ENCODE measurements at regions not wholly inside any gene's neighbourhood (a gene's known extent, or its start where the extent isn't known, plus 50 kb on each side); places are given as distances from the start of the nearest gene placed in this dataset.

DNA sequence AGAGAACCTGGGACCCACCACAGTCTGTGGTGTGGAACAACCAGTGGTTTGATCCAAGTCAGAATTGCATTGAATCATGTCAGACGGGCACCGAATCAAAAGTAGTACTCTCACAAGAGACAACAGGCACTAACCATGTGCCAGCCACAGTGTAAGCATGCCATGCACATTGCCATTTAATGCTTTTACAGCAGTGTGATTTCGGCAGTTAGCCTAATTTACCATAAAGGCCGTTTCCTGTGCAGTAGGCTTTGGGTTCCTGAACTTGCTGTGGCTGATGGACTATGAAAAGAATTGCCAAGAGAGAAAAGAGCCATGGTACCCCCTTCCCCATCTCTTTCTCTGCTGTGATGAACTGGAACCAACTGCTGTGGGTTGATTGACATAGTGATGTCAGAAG lies 540.6 kb downstream of the EBF1 start:
- TF ChIP-seq CREB1 (CRISPR knock-in tag; IDR thresholded peaks at IDR 0.05) (no peak), ZNF416 (CRISPR knock-in tag; IDR thresholded peaks at IDR 0.05) (no peak), ELF4 (CRISPR knock-in tag; IDR thresholded peaks at IDR 0.05; ENCODE audit: low read depth) (no peak), NR2C2 (CRISPR knock-in tag; IDR thresholded peaks at IDR 0.05) (no peak), CREM (CRISPR knock-in tag; IDR thresholded peaks at IDR 0.05) (no peak), KAT7 (CRISPR knock-in tag; IDR thresholded peaks at IDR 0.05; ENCODE audit: borderline replicate concordance) (no peak), SP1 (CRISPR knock-in tag; conservative IDR thresholded peaks at IDR 0.05) (no peak)
- TF ChIP-seq, protein P1, sequence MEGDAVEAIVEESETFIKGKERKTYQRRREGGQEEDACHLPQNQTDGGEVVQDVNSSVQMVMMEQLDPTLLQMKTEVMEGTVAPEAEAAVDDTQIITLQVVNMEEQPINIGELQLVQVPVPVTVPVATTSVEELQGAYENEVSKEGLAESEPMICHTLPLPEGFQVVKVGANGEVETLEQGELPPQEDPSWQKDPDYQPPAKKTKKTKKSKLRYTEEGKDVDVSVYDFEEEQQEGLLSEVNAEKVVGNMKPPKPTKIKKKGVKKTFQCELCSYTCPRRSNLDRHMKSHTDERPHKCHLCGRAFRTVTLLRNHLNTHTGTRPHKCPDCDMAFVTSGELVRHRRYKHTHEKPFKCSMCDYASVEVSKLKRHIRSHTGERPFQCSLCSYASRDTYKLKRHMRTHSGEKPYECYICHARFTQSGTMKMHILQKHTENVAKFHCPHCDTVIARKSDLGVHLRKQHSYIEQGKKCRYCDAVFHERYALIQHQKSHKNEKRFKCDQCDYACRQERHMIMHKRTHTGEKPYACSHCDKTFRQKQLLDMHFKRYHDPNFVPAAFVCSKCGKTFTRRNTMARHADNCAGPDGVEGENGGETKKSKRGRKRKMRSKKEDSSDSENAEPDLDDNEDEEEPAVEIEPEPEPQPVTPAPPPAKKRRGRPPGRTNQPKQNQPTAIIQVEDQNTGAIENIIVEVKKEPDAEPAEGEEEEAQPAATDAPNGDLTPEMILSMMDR (IDR thresholded peaks at IDR 0.05), result no peak
- TF ChIP-seq, protein P2, sequence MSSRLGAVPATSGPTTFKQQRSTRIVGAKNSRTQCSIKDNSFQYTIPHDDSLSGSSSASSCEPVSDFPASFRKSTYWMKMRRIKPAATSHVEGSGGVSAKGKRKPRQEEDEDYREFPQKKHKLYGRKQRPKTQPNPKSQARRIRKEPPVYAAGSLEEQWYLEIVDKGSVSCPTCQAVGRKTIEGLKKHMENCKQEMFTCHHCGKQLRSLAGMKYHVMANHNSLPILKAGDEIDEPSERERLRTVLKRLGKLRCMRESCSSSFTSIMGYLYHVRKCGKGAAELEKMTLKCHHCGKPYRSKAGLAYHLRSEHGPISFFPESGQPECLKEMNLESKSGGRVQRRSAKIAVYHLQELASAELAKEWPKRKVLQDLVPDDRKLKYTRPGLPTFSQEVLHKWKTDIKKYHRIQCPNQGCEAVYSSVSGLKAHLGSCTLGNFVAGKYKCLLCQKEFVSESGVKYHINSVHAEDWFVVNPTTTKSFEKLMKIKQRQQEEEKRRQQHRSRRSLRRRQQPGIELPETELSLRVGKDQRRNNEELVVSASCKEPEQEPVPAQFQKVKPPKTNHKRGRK (CRISPR knock-in tag; IDR thresholded peaks at IDR 0.05; ENCODE audit: borderline replicate concordance), result no peak
- TF ChIP-seq, protein P3, sequence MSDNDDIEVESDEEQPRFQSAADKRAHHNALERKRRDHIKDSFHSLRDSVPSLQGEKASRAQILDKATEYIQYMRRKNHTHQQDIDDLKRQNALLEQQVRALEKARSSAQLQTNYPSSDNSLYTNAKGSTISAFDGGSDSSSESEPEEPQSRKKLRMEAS (CRISPR knock-in tag; IDR thresholded peaks at IDR 0.05), result no peak
- TF ChIP-seq, protein P4, sequence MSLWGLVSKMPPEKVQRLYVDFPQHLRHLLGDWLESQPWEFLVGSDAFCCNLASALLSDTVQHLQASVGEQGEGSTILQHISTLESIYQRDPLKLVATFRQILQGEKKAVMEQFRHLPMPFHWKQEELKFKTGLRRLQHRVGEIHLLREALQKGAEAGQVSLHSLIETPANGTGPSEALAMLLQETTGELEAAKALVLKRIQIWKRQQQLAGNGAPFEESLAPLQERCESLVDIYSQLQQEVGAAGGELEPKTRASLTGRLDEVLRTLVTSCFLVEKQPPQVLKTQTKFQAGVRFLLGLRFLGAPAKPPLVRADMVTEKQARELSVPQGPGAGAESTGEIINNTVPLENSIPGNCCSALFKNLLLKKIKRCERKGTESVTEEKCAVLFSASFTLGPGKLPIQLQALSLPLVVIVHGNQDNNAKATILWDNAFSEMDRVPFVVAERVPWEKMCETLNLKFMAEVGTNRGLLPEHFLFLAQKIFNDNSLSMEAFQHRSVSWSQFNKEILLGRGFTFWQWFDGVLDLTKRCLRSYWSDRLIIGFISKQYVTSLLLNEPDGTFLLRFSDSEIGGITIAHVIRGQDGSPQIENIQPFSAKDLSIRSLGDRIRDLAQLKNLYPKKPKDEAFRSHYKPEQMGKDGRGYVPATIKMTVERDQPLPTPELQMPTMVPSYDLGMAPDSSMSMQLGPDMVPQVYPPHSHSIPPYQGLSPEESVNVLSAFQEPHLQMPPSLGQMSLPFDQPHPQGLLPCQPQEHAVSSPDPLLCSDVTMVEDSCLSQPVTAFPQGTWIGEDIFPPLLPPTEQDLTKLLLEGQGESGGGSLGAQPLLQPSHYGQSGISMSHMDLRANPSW (CRISPR knock-in tag; conservative IDR thresholded peaks at IDR 0.05; ENCODE audit: low read depth), result no peak
- TF ChIP-seq, protein P5, sequence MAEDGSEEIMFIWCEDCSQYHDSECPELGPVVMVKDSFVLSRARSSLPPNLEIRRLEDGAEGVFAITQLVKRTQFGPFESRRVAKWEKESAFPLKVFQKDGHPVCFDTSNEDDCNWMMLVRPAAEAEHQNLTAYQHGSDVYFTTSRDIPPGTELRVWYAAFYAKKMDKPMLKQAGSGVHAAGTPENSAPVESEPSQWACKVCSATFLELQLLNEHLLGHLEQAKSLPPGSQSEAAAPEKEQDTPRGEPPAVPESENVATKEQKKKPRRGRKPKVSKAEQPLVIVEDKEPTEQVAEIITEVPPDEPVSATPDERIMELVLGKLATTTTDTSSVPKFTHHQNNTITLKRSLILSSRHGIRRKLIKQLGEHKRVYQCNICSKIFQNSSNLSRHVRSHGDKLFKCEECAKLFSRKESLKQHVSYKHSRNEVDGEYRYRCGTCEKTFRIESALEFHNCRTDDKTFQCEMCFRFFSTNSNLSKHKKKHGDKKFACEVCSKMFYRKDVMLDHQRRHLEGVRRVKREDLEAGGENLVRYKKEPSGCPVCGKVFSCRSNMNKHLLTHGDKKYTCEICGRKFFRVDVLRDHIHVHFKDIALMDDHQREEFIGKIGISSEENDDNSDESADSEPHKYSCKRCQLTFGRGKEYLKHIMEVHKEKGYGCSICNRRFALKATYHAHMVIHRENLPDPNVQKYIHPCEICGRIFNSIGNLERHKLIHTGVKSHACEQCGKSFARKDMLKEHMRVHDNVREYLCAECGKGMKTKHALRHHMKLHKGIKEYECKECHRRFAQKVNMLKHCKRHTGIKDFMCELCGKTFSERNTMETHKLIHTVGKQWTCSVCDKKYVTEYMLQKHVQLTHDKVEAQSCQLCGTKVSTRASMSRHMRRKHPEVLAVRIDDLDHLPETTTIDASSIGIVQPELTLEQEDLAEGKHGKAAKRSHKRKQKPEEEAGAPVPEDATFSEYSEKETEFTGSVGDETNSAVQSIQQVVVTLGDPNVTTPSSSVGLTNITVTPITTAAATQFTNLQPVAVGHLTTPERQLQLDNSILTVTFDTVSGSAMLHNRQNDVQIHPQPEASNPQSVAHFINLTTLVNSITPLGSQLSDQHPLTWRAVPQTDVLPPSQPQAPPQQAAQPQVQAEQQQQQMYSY (CRISPR knock-in tag; IDR thresholded peaks at IDR 0.05), result no peak

Data from WTC11 (cell line).